Keratinocyte (primary cell): ENCODE measurements at regions not wholly inside any gene's neighbourhood (a gene's known extent, or its start where the extent isn't known, plus 50 kb on each side); places are given as distances from the start of the nearest gene placed in this dataset.

Source experiments
- CTCF ChIP-seq, 3 experiments: IDR thresholded peaks in 1 of 3; conservative IDR thresholded peaks in 1 of 3; optimal IDR thresholded peaks in 1 of 3; 2 replicates in 2 of 3; 3 replicates in 1 of 3; pipeline versions ENCODE3 to v1.5.1; 2011; ENCODE audit warnings: low read length in 3 of 3, mild to moderate bottlenecking in 3 of 3, moderate library complexity in 2 of 3, control low read depth in 1 of 3, inconsistent platforms in 1 of 3; ENCODE audit not compliant: insufficient read depth in 2 of 3; ENCODE audit errors: extremely low read depth in 1 of 3
- EZH2 ChIP-seq: IDR thresholded peaks from one replicate; pipeline ENCODE4 v1.6.1; 2012; ENCODE audit warnings: inconsistent platforms, mild to moderate bottlenecking, low read length, moderate library complexity

- TF ChIP-seq EZH2 (no peak), CTCF (optimal IDR thresholded peaks at IDR 0.05 in 1 of 3, IDR thresholded peaks at IDR 0.05 in 1 of 3, conservative IDR thresholded peaks at IDR 0.05 in 1 of 3; ENCODE audit: extremely low read depth in 1 of 3, insufficient read depth in 2 of 3, low read length in 3 of 3) (no peak)
These were observed 109.7 kb upstream of the GMNC start for GRCh38 chr3:190972196-190972595.
